C4-2B (cell line): ENCODE measurements at regions not wholly inside any gene's neighbourhood (a gene's known extent, or its start where the extent isn't known, plus 50 kb on each side); places are given as distances from the start of the nearest gene placed in this dataset.

Experiments
- H3K27ac ChIP-seq: fragments of 450-650 bp; 2 replicates; pipeline ENCODE4 v1.5.1; 2017
- CTCF ChIP-seq: fragments of 450-650 bp; conservative IDR thresholded peaks from 2 replicates; pipeline ENCODE4 v1.5.1; 2017; ENCODE audit warnings: mild to moderate bottlenecking
- ZFX ChIP-seq: fragments of 450-650 bp; IDR thresholded peaks from 2 replicates; pipeline ENCODE4 v1.6.1; 2017

GRCh38 chr2:220263300-220263699 lies 635.9 kb downstream of the SLC4A3 start:
- TF ChIP-seq CTCF (no peak), ZFX (no peak)

GRCh38 chr2:220269367-220269766 lies 641.9 kb downstream of the SLC4A3 start:
- TF ChIP-seq CTCF (no peak), ZFX (no peak)
- H3K27ac ChIP-seq: no peak overlapping the region

More at GRCh38 chr2:220263300-220263699, 635.9 kb downstream of the SLC4A3 start:
- no peak overlapping the region for H3K27ac ChIP-seq

GRCh38 chr2:220270481-220271070 lies 643.1 kb downstream of the SLC4A3 start:
- TF ChIP-seq CTCF: no peak
- no peak for TF ChIP-seq ZFX
- H3K27ac ChIP-seq: no peak overlapping the region

GRCh38 chr2:220272656-220273055 lies 645.2 kb downstream of the SLC4A3 start:
- no peak overlapping the region for H3K27ac ChIP-seq
- no peak for TF ChIP-seq ZFX
- TF ChIP-seq CTCF: no peak

- H3K27ac ChIP-seq: no peak overlapping the region
- TF ChIP-seq CTCF (no peak), ZFX (no peak)
Observed at GRCh38 chr2:220273082-220273481, 645.7 kb downstream of the SLC4A3 start.

GRCh38 chr2:220275454-220275853 lies 648.0 kb downstream of the SLC4A3 start:
- no peak overlapping the region for H3K27ac ChIP-seq
- no peak for TF ChIP-seq ZFX
- no peak for TF ChIP-seq CTCF

- TF ChIP-seq ZFX (no peak), CTCF (no peak)
- H3K27ac ChIP-seq: peak overlapping the region; percentile 58; the same call in 1 of the 2 replicates
Observed at GRCh38 chr2:220276741-220277444, 649.5 kb downstream of the SLC4A3 start.
